ENCODE measurements at regions not wholly inside any gene's neighbourhood (a gene's known extent, or its start where the extent isn't known, plus 50 kb on each side); places are given as distances from the start of the nearest gene placed in this dataset.

DNA sequence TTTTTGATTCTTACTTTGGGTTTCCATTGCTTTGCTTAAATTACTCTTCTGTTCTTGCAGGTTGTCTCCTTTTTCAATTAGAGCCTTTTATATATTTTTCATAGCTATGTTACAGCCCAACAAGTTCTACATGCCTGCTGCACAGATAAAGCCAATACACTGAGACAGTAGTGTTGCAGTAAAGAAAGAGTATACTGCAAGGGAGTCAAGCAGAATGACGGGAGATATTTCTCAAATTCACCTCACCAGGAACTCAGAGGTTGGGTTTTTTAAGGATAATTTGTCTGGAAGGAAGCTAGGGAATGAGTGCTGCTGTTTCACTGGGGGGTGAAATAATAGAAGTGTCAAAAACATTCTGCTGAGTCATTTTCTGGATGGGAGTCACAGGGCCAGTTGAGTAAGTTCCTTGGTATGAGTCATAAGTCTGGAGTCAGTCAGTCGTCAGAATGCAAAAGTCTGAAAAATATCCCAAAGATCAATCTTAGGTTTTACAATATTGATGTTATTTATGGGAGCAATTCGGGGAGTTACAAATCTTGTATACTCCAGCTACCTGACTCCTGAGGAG is 193.0 kb upstream of the RGPD4 start:
- DNase-seq (ENCODE audit: low spot score in 2 of 2) (no peak), ATAC-seq (no peak)
- Mint-ChIP-seq H3K9me3 (peaks cover 16% of the 10 kb centered on the region), H3K36me3 (no peaks in the 10 kb centered on the region), H3K4me3 (no peak overlapping the region), H3K4me1 (no peaks in the 10 kb centered on the region), H3K27ac (no peak overlapping the region)

- ATAC-seq (no peak), DNase-seq (ENCODE audit: low spot score in 2 of 2) (no peak)
- Mint-ChIP-seq H3K27ac (no peak overlapping the region), H3K36me3 (no peaks in the 10 kb centered on the region), H3K4me3 (no peak overlapping the region), H3K4me1 (no peaks in the 10 kb centered on the region), H3K9me3 (peaks cover 13% of the 10 kb centered on the region)
Measured at GRCh38 chr2:107634172-107634571, 192.5 kb upstream of the RGPD4 start.

- Mint-ChIP-seq H3K36me3 (no peaks in the 10 kb centered on the region), H3K9me3 (peaks cover 14% of the 10 kb centered on the region), H3K4me1 (no peaks in the 10 kb centered on the region), H3K27ac (no peak overlapping the region), H3K4me3 (no peak overlapping the region)
- no peak for ATAC-seq
- DNase-seq (ENCODE audit: low spot score in 2 of 2) = no peak
Measured at GRCh38 chr2:107635883-107636282, 190.8 kb upstream of the RGPD4 start.

DNA sequence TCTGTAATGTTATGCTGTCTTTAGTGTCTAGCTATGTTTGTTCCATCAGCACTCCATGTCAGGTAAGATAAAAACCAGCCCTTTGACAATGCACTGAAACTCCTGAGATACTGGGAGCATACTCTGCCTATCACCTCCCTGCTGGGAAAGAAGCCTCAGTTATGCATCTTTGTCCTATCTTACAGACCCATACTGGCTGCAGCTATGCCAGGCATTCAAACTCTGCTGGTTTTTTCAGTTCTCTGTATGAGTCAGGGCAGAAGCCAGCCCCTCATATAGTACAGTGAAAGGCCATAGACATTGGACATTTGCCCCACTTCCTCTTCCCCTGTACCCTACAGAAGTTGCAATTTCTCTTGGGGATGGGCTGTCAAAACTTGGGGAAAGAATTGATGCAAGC is 181.1 kb upstream of the RGPD4 start:
- DNase-seq (ENCODE audit: low spot score in 2 of 2) (no peak), ATAC-seq (no peak)
- H3K36me3 Mint-ChIP-seq = no peaks in the 10 kb centered on the region
- H3K9me3 Mint-ChIP-seq = peaks cover 15% of the 10 kb centered on the region
- no peaks in the 10 kb centered on the region for H3K4me1 Mint-ChIP-seq
- no peak overlapping the region for H3K27ac Mint-ChIP-seq
- no peak overlapping the region for H3K4me3 Mint-ChIP-seq

DNA sequence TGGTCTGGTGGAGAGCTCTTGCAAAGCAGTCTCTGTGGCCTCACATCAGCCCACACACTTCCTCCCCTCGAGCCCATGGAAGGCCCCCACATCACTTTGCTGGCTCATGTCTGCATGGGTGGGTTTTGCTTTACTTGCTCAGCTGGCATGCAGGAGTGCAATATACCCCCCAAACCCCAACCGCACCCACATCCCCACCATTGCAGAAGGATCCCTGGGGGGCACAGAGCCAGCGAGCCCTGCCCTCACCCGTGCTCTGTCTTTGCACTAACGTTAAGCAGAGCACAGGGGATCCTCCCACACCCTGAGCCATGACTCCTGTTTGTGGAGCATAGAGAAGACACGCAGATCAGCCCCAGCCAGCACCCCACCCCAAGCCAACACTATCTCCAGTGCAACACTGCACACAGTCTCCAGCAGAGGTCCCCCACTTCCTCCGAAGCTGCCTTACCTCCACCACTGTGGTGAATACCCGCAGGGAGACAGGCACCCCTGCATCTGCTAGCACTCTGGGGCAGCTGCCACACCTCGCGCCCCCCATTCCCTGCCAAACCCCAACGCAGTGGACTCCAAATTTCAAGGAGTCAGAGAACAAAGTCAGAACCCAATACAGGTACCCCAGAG is 177.8 kb upstream of the RGPD4 start:
- no peak for ATAC-seq
- H3K4me3 Mint-ChIP-seq = no peak overlapping the region
- H3K36me3 Mint-ChIP-seq = no peaks in the 10 kb centered on the region
- no peak overlapping the region for H3K27ac Mint-ChIP-seq
- H3K9me3 Mint-ChIP-seq = peaks cover 18% of the 10 kb centered on the region
- no peaks in the 10 kb centered on the region for H3K4me1 Mint-ChIP-seq
- DNase-seq (ENCODE audit: low spot score in 2 of 2) = no peak

- no peak for ATAC-seq
- Mint-ChIP-seq H3K9me3 (peaks cover 5% of the 10 kb centered on the region), H3K4me1 (no peaks in the 10 kb centered on the region), H3K4me3 (no peak overlapping the region), H3K36me3 (no peaks in the 10 kb centered on the region), H3K27ac (no peak overlapping the region)
- DNase-seq (ENCODE audit: low spot score in 2 of 2) = no peak
Measured at GRCh38 chr2:107657049-107657448, 169.6 kb upstream of the RGPD4 start.

- no peak overlapping the region for H3K4me3 Mint-ChIP-seq
- no peaks in the 10 kb centered on the region for H3K36me3 Mint-ChIP-seq
- no peak for ATAC-seq
- peaks cover 14% of the 10 kb centered on the region for H3K9me3 Mint-ChIP-seq
- no peak for DNase-seq (ENCODE audit: low spot score in 2 of 2)
- no peak overlapping the region for H3K27ac Mint-ChIP-seq
- no peaks in the 10 kb centered on the region for H3K4me1 Mint-ChIP-seq
Measured at GRCh38 chr2:107663632-107664031, 163.1 kb upstream of the RGPD4 start.

DNA sequence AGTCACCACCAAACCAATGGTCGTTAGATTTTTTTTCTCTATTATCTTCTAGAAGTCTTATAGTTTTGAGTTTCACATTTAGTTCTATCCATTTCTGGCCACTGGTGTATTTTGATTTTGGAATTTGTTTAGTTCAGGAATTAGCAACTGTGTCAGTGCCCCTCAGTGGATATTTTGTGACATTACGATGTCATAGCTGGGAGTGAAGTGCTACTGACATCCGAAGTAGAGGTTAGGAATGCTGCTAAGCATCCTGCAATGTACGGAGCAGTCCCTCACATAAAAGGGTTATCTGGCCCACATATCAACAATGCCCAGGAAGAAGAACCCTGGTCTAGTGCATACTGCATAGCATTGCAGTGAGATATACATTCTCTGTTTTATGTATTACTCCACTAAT is 157.4 kb upstream of the RGPD4 start:
- H3K4me3 Mint-ChIP-seq = no peak overlapping the region
- no peak for ATAC-seq
- H3K4me1 Mint-ChIP-seq = no peaks in the 10 kb centered on the region
- no peak for DNase-seq (ENCODE audit: low spot score in 2 of 2)
- no peaks in the 10 kb centered on the region for H3K36me3 Mint-ChIP-seq
- peaks cover 27% of the 10 kb centered on the region for H3K9me3 Mint-ChIP-seq
- H3K27ac Mint-ChIP-seq = no peak overlapping the region

GRCh38 chr2:107681936-107682335 is 144.8 kb upstream of the RGPD4 start:
- ATAC-seq (no peak), DNase-seq (ENCODE audit: low spot score in 2 of 2) (no peak)
- Mint-ChIP-seq H3K36me3 (no peaks in the 10 kb centered on the region), H3K4me3 (no peak overlapping the region), H3K4me1 (no peaks in the 10 kb centered on the region), H3K27ac (no peak overlapping the region), H3K9me3 (peaks cover 6% of the 10 kb centered on the region)

GRCh38 chr2:107684421-107684820 is 142.3 kb upstream of the RGPD4 start:
- H3K36me3 Mint-ChIP-seq = no peaks in the 10 kb centered on the region
- peaks cover 2% of the 10 kb centered on the region for H3K9me3 Mint-ChIP-seq
- ATAC-seq (no peak), DNase-seq (ENCODE audit: low spot score in 2 of 2) (no peak)
- H3K27ac Mint-ChIP-seq = no peak overlapping the region
- no peak overlapping the region for H3K4me3 Mint-ChIP-seq
- no peaks in the 10 kb centered on the region for H3K4me1 Mint-ChIP-seq

- Mint-ChIP-seq H3K4me3 (no peak overlapping the region), H3K4me1 (no peaks in the 10 kb centered on the region)
Measured at GRCh38 chr2:107685421-107685986, 141.2 kb upstream of the RGPD4 start.

GRCh38 chr2:107687073-107687472 is 139.6 kb upstream of the RGPD4 start:
- DNase-seq (ENCODE audit: low spot score in 2 of 2) (no peak), ATAC-seq (no peak)

More at GRCh38 chr2:107685421-107685986, 141.2 kb upstream of the RGPD4 start:
- H3K36me3 Mint-ChIP-seq = no peaks in the 10 kb centered on the region
- DNase-seq (ENCODE audit: low spot score in 2 of 2) (no peak), ATAC-seq (no peak)
- no peak overlapping the region for H3K27ac Mint-ChIP-seq
- H3K9me3 Mint-ChIP-seq = peaks cover 2% of the 10 kb centered on the region

GRCh38 chr2:107688135-107688534 is 138.6 kb upstream of the RGPD4 start:
- Mint-ChIP-seq H3K9me3 (peaks cover under 1% of the 10 kb centered on the region), H3K4me1 (no peaks in the 10 kb centered on the region), H3K4me3 (no peak overlapping the region), H3K27ac (no peak overlapping the region), H3K36me3 (no peaks in the 10 kb centered on the region)
- ATAC-seq (no peak), DNase-seq (ENCODE audit: low spot score in 2 of 2) (no peak)

More at GRCh38 chr2:107687073-107687472, 139.6 kb upstream of the RGPD4 start:
- H3K4me1 Mint-ChIP-seq = no peaks in the 10 kb centered on the region
- H3K9me3 Mint-ChIP-seq = peaks cover 2% of the 10 kb centered on the region
- H3K27ac Mint-ChIP-seq = no peak overlapping the region
- H3K4me3 Mint-ChIP-seq = no peak overlapping the region
- no peaks in the 10 kb centered on the region for H3K36me3 Mint-ChIP-seq

- no peaks in the 10 kb centered on the region for H3K4me1 Mint-ChIP-seq
- H3K36me3 Mint-ChIP-seq = no peaks in the 10 kb centered on the region
- no peak overlapping the region for H3K4me3 Mint-ChIP-seq
Measured at GRCh38 chr2:107693604-107694003, 133.1 kb upstream of the RGPD4 start.

GRCh38 chr2:107694667-107695066 is 132.0 kb upstream of the RGPD4 start:
- Mint-ChIP-seq H3K27ac (no peak overlapping the region), H3K4me1 (no peaks in the 10 kb centered on the region), H3K9me3 (peaks cover 3% of the 10 kb centered on the region), H3K4me3 (no peak overlapping the region), H3K36me3 (no peaks in the 10 kb centered on the region)
- ATAC-seq (peak; percentile 36), DNase-seq (ENCODE audit: low spot score in 2 of 2) (no peak)

More at GRCh38 chr2:107693604-107694003, 133.1 kb upstream of the RGPD4 start:
- no peak for DNase-seq (ENCODE audit: low spot score in 2 of 2)
- Mint-ChIP-seq H3K9me3 (peaks cover 3% of the 10 kb centered on the region), H3K27ac (no peak overlapping the region)
- no peak for ATAC-seq

DNA sequence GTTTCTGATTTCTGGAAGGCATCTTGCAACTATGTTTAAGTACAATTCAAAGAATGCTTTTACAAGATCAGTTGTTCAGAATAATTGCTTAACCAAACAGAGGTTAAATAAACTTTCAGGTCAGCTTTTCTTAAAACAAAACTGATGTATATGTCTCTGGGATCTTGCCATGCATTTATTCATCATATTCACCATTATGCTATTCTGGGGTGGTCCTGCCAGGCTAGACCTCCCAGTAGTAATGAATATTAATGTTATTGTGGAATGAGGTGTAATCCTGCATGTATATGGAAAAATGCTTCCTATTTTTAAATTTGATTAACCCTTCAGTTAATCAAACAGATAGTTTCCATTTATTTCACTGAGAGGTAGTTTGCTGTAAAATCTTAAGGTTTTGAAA is 129.3 kb upstream of the RGPD4 start:
- Mint-ChIP-seq H3K4me1 (no peaks in the 10 kb centered on the region), H3K27ac (no peak overlapping the region), H3K4me3 (no peak overlapping the region), H3K9me3 (peaks cover 3% of the 10 kb centered on the region), H3K36me3 (no peaks in the 10 kb centered on the region)
- ATAC-seq (no peak), DNase-seq (ENCODE audit: low spot score in 2 of 2) (no peak)

Measured in stimulated activated effector memory CD8-positive, alpha-beta T cell treated with anti-CD3 and anti-CD28 coated beads, Interleukin-12 subunit alpha, Interleukin-12 subunit beta, amount 100 ng/mL, for 72 hours (primary cell).